HepG2 (cell line): ENCODE measurements at regions not wholly inside any gene's neighbourhood (a gene's known extent, or its start where the extent isn't known, plus 50 kb on each side); places are given as distances from the start of the nearest gene placed in this dataset.

Experiments used
- ATAC-seq: fragments of 200-7000 bp; cut with Tn5 transposase; 3 replicates; pipeline ENCODE4 v1.9.1; 2020; ENCODE audit warnings: mild to moderate bottlenecking, moderate library complexity
- BruUV-seq: library from RNA; stranded (reverse); fragments of 400-500 nt; replicated peaks from 2 replicates; lab custom pipeline; 2021; lab: Mats Ljungman, UMichigan
- CTCF ChIA-PET: fragments of 300-600 bp; formaldehyde crosslinking; extraction: SDS; loops from one replicate; lab custom pipeline; 2021; ENCODE audit warnings: low total read pairs, inconsistent platforms, low intra/inter-chr PET ratio; lab: Yijun Ruan, JAX
- POLR2A ChIA-PET: fragments of 350-600 bp; sonication (Branson Sonifier 250); formaldehyde crosslinking; loops from one replicate; lab custom pipeline; 2020; ENCODE audit warnings: antibody characterized with exemption, inconsistent platforms; lab: Yijun Ruan, JAX
- DNase-seq: peaks from one replicate; pipeline ENCODE4 v3.0.0-alpha.2; 2015; ENCODE audit warnings: low spot score
- FAIRE-seq: peaks from 3 replicates; lab custom pipeline; 2011; peaks lifted over from hg19 to GRCh38; lab: Jason Lieb, UNC
- H2AFZ ChIP-seq: one replicate; pipeline ENCODE4 v1.6.1; 2011; ENCODE audit warnings: low read length, inconsistent platforms
- H3K27ac ChIP-seq: fragments of 300-600 bp; 3 replicates; pipeline ENCODE4 v1.8.0; 2011; ENCODE audit warnings: mixed run types, mild to moderate bottlenecking, mixed read lengths, low read length, inconsistent platforms; ENCODE audit not compliant: insufficient read depth; ENCODE audit errors: extremely low read length
- H3K27me3 ChIP-seq, 2 experiments: fragments of 200-600 bp in 1 of 2; 2 replicates in 1 of 2; 3 replicates in 1 of 2; pipeline versions ENCODE4 v1.6.0 to v1.8.0; 2011; ENCODE audit warnings: low read length in 2 of 2, mild to moderate bottlenecking in 2 of 2, moderate library complexity in 2 of 2, inconsistent platforms in 1 of 2; ENCODE audit not compliant: insufficient read depth in 2 of 2, control insufficient read depth in 1 of 2
- H3K36me3 ChIP-seq, 2 experiments: fragments of 200-600 bp in 1 of 2; replicated peaks in 1 of 2; 2 replicates in 1 of 2; 3 replicates in 1 of 2; pipeline versions ENCODE4 v1.5.1 to v1.8.0; 2011; ENCODE audit warnings: low read length in 2 of 2, inconsistent platforms in 1 of 2; ENCODE audit not compliant: insufficient read depth in 2 of 2, control insufficient read depth in 1 of 2
- H3K4me1 ChIP-seq: 2 replicates; pipeline ENCODE4 v1.5.1; 2012; ENCODE audit warnings: low read length, inconsistent platforms; ENCODE audit not compliant: insufficient read depth
- H3K4me2 ChIP-seq: 2 replicates; pipeline ENCODE4 v1.6.0; 2011; ENCODE audit warnings: low read depth, low read length, inconsistent platforms
- H3K4me3 ChIP-seq, 3 experiments: fragments of 200-600 bp in 1 of 3; sonication (generic), shearing (Covaris generic) in 1 of 3; replicated peaks in 1 of 3; 2 replicates each; pipeline ENCODE4 v1.5.1; 2011 to 2016; ENCODE audit warnings: low read length in 3 of 3, inconsistent platforms in 2 of 3, low read depth in 2 of 3, mild to moderate bottlenecking in 2 of 3, control low read depth in 1 of 3, mixed read lengths in 1 of 3; ENCODE audit not compliant: insufficient read depth in 1 of 3
- H3K79me2 ChIP-seq: one replicate; pipeline ENCODE4 v1.6.1; 2011; ENCODE audit warnings: low read length, inconsistent platforms; ENCODE audit not compliant: insufficient read depth
- H3K9ac ChIP-seq: 2 replicates; pipeline ENCODE4 v1.6.0; 2011; ENCODE audit warnings: mild to moderate bottlenecking, low read depth, low read length, inconsistent platforms; ENCODE audit not compliant: insufficient read depth
- H3K9me3 ChIP-seq: 2 replicates; pipeline ENCODE4 v1.5.1; 2012; ENCODE audit warnings: mild to moderate bottlenecking, low read length
- H4K20me1 ChIP-seq: 2 replicates; pipeline ENCODE4 v1.6.0; 2011; ENCODE audit warnings: inconsistent platforms, mild to moderate bottlenecking, low read length, moderate library complexity; ENCODE audit not compliant: insufficient read depth
- ARNTL ChIP-seq: sonication (generic); formaldehyde crosslinking; IDR thresholded peaks from 2 replicates; pipeline ENCODE4 v1.4.0; 2020; ENCODE audit warnings: mild to moderate bottlenecking, missing genetic modification reagents
- ATF7 ChIP-seq, 2 experiments: fragments of 450-650 bp in 1 of 2; sonication (generic) in 1 of 2; formaldehyde crosslinking in 1 of 2; IDR thresholded peaks; 2 replicates each; pipeline versions ENCODE4 v1.4.0 to v1.6.1; 2016 to 2020; ENCODE audit warnings: antibody characterized with exemption in 1 of 2, mild to moderate bottlenecking in 1 of 2, missing genetic modification reagents in 1 of 2
- CEBPB ChIP-seq: IDR thresholded peaks from 2 replicates; pipeline ENCODE4 v1.6.1; 2011; ENCODE audit warnings: low read depth, low read length, improper control_type of control experiment, borderline replicate concordance
- WIZ ChIP-seq: sonication (generic); formaldehyde crosslinking; IDR thresholded peaks from 2 replicates; pipeline ENCODE4 v1.5.1; 2020; ENCODE audit warnings: mild to moderate bottlenecking, missing genetic modification reagents
- ZFP90 ChIP-seq: sonication (generic); formaldehyde crosslinking; IDR thresholded peaks from 2 replicates; pipeline ENCODE4 v1.8.0; 2022; ENCODE audit warnings: missing genetic modification reagents, mild to moderate bottlenecking, inconsistent platforms, borderline replicate concordance
- ZMYM3 ChIP-seq: sonication (generic); formaldehyde crosslinking; IDR thresholded peaks from 2 replicates; pipeline ENCODE4 v1.5.1; 2020; ENCODE audit warnings: mild to moderate bottlenecking, missing genetic modification reagents
- ZNF841 ChIP-seq: sonication (generic); formaldehyde crosslinking; IDR thresholded peaks from 2 replicates; pipeline ENCODE4 v1.8.1; 2023; ENCODE audit warnings: missing genetic modification reagents, borderline replicate concordance
- WGBS: methylation state at CpG from one replicate; pipeline ENCODE4 v1.1.6; 2017; ENCODE audit warnings: low lambda C conversion rate; 5-methylcytosine and 5-hydroxymethylcytosine counted together
- in situ Hi-C: cut with HindIII; loops from 2 replicates; pipeline ENCODE4 v1.10.0; 2017; ENCODE audit warnings: low pct_unique_long_range_greater_than_20kb; ENCODE audit not compliant: extremely low pct_ligation_motif_present
- intact Hi-C: fragments of 100-400 bp; cut with micrococcal nuclease; formaldehyde crosslinking; loops from one replicate; pipeline ENCODE4 v1.10.0; 2022; ENCODE audit not compliant: unreplicated experiment
- TF ChIP-seq, protein P1 (sequence below): sonication (generic); formaldehyde crosslinking; IDR thresholded peaks from 2 replicates; pipeline ENCODE4 v1.5.1; 2020; ENCODE audit warnings: mild to moderate bottlenecking, missing genetic modification reagents, moderate library complexity
- TF ChIP-seq, protein P2 (sequence below): sonication (generic); formaldehyde crosslinking; IDR thresholded peaks from 2 replicates; pipeline ENCODE4 v1.5.1; 2020; ENCODE audit warnings: mild to moderate bottlenecking, missing genetic modification reagents

DNA sequence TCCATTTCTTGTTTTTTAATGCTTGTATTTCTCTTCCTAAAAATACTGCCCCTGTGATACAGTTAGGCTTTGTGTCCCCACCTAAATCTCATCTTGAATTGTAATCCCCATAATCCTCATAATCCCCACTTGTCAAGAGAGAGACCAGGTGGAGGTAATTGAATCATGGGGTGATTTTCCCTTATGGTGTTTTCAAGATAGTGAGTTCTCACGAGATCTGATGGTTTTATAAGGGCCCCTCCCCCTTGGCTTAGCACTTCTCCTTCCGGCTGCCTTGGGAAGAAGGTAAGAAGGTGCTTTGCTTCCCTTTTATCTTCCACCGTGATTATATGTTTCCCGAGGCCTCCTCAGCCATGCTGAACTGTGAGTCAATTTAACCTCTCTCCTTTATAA lies 227.4 kb downstream of the MAN2A1 start:
- ATAC-seq = no peak
- Histone ChIP-seq H3K4me2 (no peak overlapping the region), H3K4me1 (peaks cover 10% of the 10 kb centered on the region), H3K79me2 (no peaks in the 10 kb centered on the region), H3K27me3 (no peaks in the 10 kb centered on the region), H3K9me3 (no peaks in the 10 kb centered on the region)
- POLR2A ChIA-PET = no interaction called here
- 95% methylated on average over 4 of the region's 4 CpGs for WGBS
- intact Hi-C loops = no loop called here
- in situ Hi-C loops = no loop called here
- no TSS peak for BruUV-seq
- TF ChIP-seq, protein P1, sequence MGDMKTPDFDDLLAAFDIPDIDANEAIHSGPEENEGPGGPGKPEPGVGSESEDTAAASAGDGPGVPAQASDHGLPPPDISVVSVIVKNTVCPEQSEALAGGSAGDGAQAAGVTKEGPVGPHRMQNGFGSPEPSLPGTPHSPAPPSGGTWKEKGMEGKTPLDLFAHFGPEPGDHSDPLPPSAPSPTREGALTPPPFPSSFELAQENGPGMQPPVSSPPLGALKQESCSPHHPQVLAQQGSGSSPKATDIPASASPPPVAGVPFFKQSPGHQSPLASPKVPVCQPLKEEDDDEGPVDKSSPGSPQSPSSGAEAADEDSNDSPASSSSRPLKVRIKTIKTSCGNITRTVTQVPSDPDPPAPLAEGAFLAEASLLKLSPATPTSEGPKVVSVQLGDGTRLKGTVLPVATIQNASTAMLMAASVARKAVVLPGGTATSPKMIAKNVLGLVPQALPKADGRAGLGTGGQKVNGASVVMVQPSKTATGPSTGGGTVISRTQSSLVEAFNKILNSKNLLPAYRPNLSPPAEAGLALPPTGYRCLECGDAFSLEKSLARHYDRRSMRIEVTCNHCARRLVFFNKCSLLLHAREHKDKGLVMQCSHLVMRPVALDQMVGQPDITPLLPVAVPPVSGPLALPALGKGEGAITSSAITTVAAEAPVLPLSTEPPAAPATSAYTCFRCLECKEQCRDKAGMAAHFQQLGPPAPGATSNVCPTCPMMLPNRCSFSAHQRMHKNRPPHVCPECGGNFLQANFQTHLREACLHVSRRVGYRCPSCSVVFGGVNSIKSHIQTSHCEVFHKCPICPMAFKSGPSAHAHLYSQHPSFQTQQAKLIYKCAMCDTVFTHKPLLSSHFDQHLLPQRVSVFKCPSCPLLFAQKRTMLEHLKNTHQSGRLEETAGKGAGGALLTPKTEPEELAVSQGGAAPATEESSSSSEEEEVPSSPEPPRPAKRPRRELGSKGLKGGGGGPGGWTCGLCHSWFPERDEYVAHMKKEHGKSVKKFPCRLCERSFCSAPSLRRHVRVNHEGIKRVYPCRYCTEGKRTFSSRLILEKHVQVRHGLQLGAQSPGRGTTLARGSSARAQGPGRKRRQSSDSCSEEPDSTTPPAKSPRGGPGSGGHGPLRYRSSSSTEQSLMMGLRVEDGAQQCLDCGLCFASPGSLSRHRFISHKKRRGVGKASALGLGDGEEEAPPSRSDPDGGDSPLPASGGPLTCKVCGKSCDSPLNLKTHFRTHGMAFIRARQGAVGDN (CRISPR knock-in tag) = no peak
- no peak for TF ChIP-seq ZMYM3 (CRISPR knock-in tag)
- TF ChIP-seq ARNTL (CRISPR knock-in tag) = no peak
- TF ChIP-seq, all 625 proteins: peak for 0
- no peak overlapping the region for H3K4me3 ChIP-seq
- H3K9ac ChIP-seq = no peak overlapping the region
- H3K36me3 ChIP-seq = no peaks in the 10 kb centered on the region
- no peaks in the 10 kb centered on the region for H4K20me1 ChIP-seq
- FAIRE-seq (no peak), DNase-seq (no peak)
- CTCF ChIA-PET = no interaction called here
- H2AFZ ChIP-seq = no peak overlapping the region
- no peak overlapping the region for H3K27ac ChIP-seq

DNA sequence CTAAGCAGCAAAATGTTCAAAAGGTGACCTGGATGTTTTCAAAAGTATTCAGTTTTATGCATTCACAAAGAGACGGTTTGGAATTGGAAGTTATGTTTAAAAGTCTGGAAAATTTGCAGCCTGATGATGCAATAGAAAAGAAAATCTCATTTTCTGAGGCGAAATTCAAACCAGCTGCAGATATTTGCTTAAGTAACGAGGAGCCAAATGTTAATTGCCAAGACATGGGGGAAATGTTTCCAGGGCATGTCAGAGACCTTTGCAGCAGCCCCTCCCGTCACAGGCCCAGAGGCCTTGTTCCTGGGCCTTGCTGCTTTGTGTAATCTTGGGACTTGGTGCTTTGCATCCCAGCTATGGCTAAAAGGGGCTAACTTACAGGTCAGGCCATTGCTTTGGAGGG lies 228.2 kb downstream of the MAN2A1 start:
- POLR2A ChIA-PET = no interaction called here
- no peak for FAIRE-seq
- TF ChIP-seq WIZ (CRISPR knock-in tag) = no peak
- peak; percentile 32; the same call in 1 of the 2 replicates for TF ChIP-seq CEBPB
- TF ChIP-seq, protein P2, sequence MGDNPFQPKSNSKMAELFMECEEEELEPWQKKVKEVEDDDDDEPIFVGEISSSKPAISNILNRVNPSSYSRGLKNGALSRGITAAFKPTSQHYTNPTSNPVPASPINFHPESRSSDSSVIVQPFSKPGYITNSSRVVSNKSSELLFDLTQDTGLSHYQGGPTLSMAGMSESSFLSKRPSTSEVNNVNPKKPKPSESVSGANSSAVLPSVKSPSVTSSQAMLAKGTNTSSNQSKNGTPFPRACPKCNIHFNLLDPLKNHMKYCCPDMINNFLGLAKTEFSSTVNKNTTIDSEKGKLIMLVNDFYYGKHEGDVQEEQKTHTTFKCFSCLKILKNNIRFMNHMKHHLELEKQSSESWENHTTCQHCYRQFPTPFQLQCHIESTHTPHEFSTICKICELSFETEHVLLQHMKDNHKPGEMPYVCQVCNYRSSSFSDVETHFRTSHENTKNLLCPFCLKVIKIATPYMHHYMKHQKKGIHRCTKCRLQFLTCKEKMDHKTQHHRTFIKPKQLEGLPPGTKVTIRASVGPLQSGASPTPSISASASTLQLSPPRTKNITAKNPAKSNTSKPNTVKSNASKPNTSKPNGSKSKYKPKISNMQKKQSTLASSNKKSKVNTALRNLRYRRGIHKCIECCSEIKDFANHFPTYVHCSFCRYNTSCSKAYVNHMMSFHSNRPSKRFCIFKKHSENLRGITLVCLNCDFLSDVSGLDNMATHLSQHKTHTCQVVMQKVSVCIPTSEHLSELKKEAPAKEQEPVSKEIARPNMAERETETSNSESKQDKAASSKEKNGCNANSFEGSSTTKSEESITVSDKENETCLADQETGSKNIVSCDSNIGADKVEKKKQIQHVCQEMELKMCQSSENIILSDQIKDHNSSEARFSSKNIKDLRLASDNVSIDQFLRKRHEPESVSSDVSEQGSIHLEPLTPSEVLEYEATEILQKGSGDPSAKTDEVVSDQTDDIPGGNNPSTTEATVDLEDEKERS (CRISPR knock-in tag) = no peak
- TF ChIP-seq ZNF841 = peak; percentile 64; the same call in 1 of the 2 replicates
- peak; percentile 49 for TF ChIP-seq ATF7 (IDR thresholded peaks at IDR 0.05)
- no peak for TF ChIP-seq ATF7 (CRISPR knock-in tag; IDR thresholded peaks at IDR 0.05)
- TF ChIP-seq ZFP90 (CRISPR knock-in tag) = no peak

More for the DNA sequence above, 228.2 kb downstream of the MAN2A1 start:
- intact Hi-C loops (no loop called here), in situ Hi-C loops (no loop called here)
- Histone ChIP-seq H4K20me1 (no peaks in the 10 kb centered on the region), H3K27ac (no peak overlapping the region), H3K9me3 (no peaks in the 10 kb centered on the region), H3K4me1 (peaks cover 14% of the 10 kb centered on the region), H3K79me2 (no peaks in the 10 kb centered on the region), H3K4me2 (no peak overlapping the region), H3K4me3 (no peak overlapping the region), H3K9ac (no peak overlapping the region), H2AFZ (no peak overlapping the region), H3K36me3 (no peaks in the 10 kb centered on the region), H3K27me3 (no peaks in the 10 kb centered on the region)
- DNase-seq (no peak), ATAC-seq (no peak)
- CTCF ChIA-PET = no interaction called here
- WGBS = 87% methylated on average over 3 of the region's 4 CpGs
- BruUV-seq = no TSS peak
